Neuronal stem cell (in vitro differentiated cells): ENCODE measurements at regions not wholly inside any gene's neighbourhood (a gene's known extent, or its start where the extent isn't known, plus 50 kb on each side); places are given as distances from the start of the nearest gene placed in this dataset.

Source experiments
- DNase-seq: peaks from one replicate; pipeline ENCODE4 v3.0.0-alpha.2; 2013; ENCODE audit warnings: low spot score
- H2AFZ ChIP-seq: one replicate; pipeline ENCODE4 v1.6.1; 2013; ENCODE audit warnings: mild to moderate bottlenecking, low read length, inconsistent platforms
- H2AK5ac ChIP-seq: 2 replicates; pipeline ENCODE4 v1.6.1; 2013; ENCODE audit warnings: low read depth, mild to moderate bottlenecking, inconsistent platforms, low read length, moderate library complexity, mixed read lengths
- H2BK120ac ChIP-seq: 2 replicates; pipeline ENCODE4 v1.6.1; 2013; ENCODE audit warnings: low read depth, mild to moderate bottlenecking, inconsistent platforms, low read length, moderate library complexity, mixed read lengths
- H2BK12ac ChIP-seq: one replicate; pipeline ENCODE4 v1.6.1; 2013; ENCODE audit warnings: low read length, inconsistent platforms
- H2BK15ac ChIP-seq: 2 replicates; pipeline ENCODE4 v1.6.1; 2013; ENCODE audit warnings: mild to moderate bottlenecking, low read length, inconsistent platforms, mixed read lengths
- H2BK5ac ChIP-seq: one replicate; pipeline ENCODE4 v1.6.1; 2013; ENCODE audit warnings: inconsistent platforms, mild to moderate bottlenecking, low read length, moderate library complexity
- H3K14ac ChIP-seq: one replicate; pipeline ENCODE4 v1.6.1; 2013; ENCODE audit warnings: low read length, inconsistent platforms
- H3K18ac ChIP-seq: 2 replicates; pipeline ENCODE4 v1.6.1; 2013; ENCODE audit warnings: low read length, inconsistent platforms
- H3K23ac ChIP-seq: 2 replicates; pipeline ENCODE4 v1.6.1; 2013; ENCODE audit warnings: low read depth, mild to moderate bottlenecking, mixed read lengths, low read length, inconsistent platforms; ENCODE audit not compliant: poor library complexity
- H3K27ac ChIP-seq: replicated peaks from 3 replicates; pipeline ENCODE4 v1.5.1; 2013; ENCODE audit warnings: low read length, inconsistent platforms
- H3K27me3 ChIP-seq, 3 experiments: 2 replicates each; pipeline ENCODE4 v1.6.1; 2013; ENCODE audit warnings: low read length in 3 of 3, mild to moderate bottlenecking in 2 of 3, inconsistent platforms in 1 of 3, low read depth in 1 of 3, mixed read lengths in 1 of 3, moderate library complexity in 1 of 3; ENCODE audit not compliant: control insufficient read depth in 3 of 3, insufficient read depth in 3 of 3
- H3K36me3 ChIP-seq, 2 donors: replicated peaks in 1 of 2; 2 replicates each; pipeline ENCODE4 v1.6.1; 2013; ENCODE audit warnings: low read length in 2 of 2; ENCODE audit not compliant: control insufficient read depth in 2 of 2, insufficient read depth in 2 of 2
- H3K4ac ChIP-seq: 2 replicates; pipeline ENCODE4 v1.6.1; 2013; ENCODE audit warnings: inconsistent platforms, mild to moderate bottlenecking, low read length, moderate library complexity
- H3K4me1 ChIP-seq, 2 donors: 1 replicate in 1 of 2; 2 replicates in 1 of 2; pipeline ENCODE4 v1.6.1; 2013; ENCODE audit warnings: low read length in 2 of 2, low read depth in 1 of 2; ENCODE audit not compliant: control insufficient read depth in 2 of 2, insufficient read depth in 1 of 2
- H3K4me2 ChIP-seq: one replicate; pipeline ENCODE4 v1.6.1; 2013; ENCODE audit warnings: mild to moderate bottlenecking, low read length, inconsistent platforms; ENCODE audit not compliant: insufficient read depth, poor library complexity, severe bottlenecking
- H3K4me3 ChIP-seq, 2 donors: 2 replicates each; pipeline ENCODE4 v1.5.1; 2013; ENCODE audit warnings: low read length in 2 of 2, mild to moderate bottlenecking in 2 of 2, inconsistent platforms in 1 of 2, moderate library complexity in 1 of 2
- H3K79me1 ChIP-seq: one replicate; pipeline ENCODE4 v1.6.1; 2013; ENCODE audit warnings: low read depth, mild to moderate bottlenecking, inconsistent platforms, low read length, moderate library complexity
- H3K9ac ChIP-seq: one replicate; pipeline ENCODE4 v1.6.1; 2013; ENCODE audit warnings: mild to moderate bottlenecking, low read depth, low read length, inconsistent platforms; ENCODE audit not compliant: poor library complexity
- H3K9me3 ChIP-seq, 2 donors: replicated peaks in 1 of 2; 2 replicates each; pipeline versions ENCODE3 to v1.6.1; 2013; ENCODE audit warnings: low read length in 2 of 2, mild to moderate bottlenecking in 2 of 2, inconsistent platforms in 1 of 2, low read depth in 1 of 2, mixed read lengths in 1 of 2, moderate library complexity in 1 of 2; ENCODE audit not compliant: control insufficient read depth in 2 of 2, insufficient read depth in 1 of 2
- H4K8ac ChIP-seq: one replicate; pipeline ENCODE4 v1.6.1; 2013; ENCODE audit warnings: low read depth, mild to moderate bottlenecking, inconsistent platforms, low read length, moderate library complexity
- H4K91ac ChIP-seq: one replicate; pipeline ENCODE4 v1.6.1; 2013; ENCODE audit warnings: low read length, low read depth, mild to moderate bottlenecking, inconsistent platforms; ENCODE audit not compliant: poor library complexity
- WGBS, 2 donors: extraction: QIAGEN DNeasy Blood & Tissue Kit; methylation state at CpG; one replicate each; pipeline ENCODE4 v1.1.7; 2013; ENCODE audit warnings: missing lambda C conversion rate in 2 of 2, mixed read lengths in 1 of 2; ENCODE audit not compliant: insufficient read length in 2 of 2, insufficient replicate concordance in 1 of 2; ENCODE audit errors: extremely low coverage in 2 of 2; 5-methylcytosine and 5-hydroxymethylcytosine counted together

GRCh38 chr10:81414038-81414437, 461.0 kb upstream of the NRG3 start:
- no peak overlapping the region for H3K27ac ChIP-seq
- H3K4me1 ChIP-seq = no peaks in the 10 kb centered on the region
- H3K9me3 ChIP-seq = no peaks in the 10 kb centered on the region
- H3K4me2 ChIP-seq = no peak overlapping the region
- no peak overlapping the region for H2BK5ac ChIP-seq
- H3K14ac ChIP-seq = no peak overlapping the region
- no peaks in the 10 kb centered on the region for H3K79me1 ChIP-seq
- H3K36me3 ChIP-seq = no peaks in the 10 kb centered on the region
- no peak overlapping the region for H3K18ac ChIP-seq
- H2BK12ac ChIP-seq = no peak overlapping the region
- no peak overlapping the region for H4K8ac ChIP-seq
- no peak overlapping the region for H2AFZ ChIP-seq
- H2BK120ac ChIP-seq = no peak overlapping the region
- no peak for DNase-seq
- no peak overlapping the region for H3K23ac ChIP-seq
- H3K4me3 ChIP-seq = no peak overlapping the region
- H4K91ac ChIP-seq = no peak overlapping the region
- no peak overlapping the region for H3K4ac ChIP-seq
- no peaks in the 10 kb centered on the region for H3K27me3 ChIP-seq
- H2BK15ac ChIP-seq = no peak overlapping the region
- no peak overlapping the region for H2AK5ac ChIP-seq
- WGBS, 2 donors = no CpG with 5 or more reads among the region's 1 CpG
- H3K9ac ChIP-seq = no peak overlapping the region

- no peak overlapping the region for H2AFZ ChIP-seq
- H2BK12ac ChIP-seq = no peak overlapping the region
- no peak overlapping the region for H3K14ac ChIP-seq
- H2BK15ac ChIP-seq = no peak overlapping the region
- H3K36me3 ChIP-seq = no peaks in the 10 kb centered on the region
- H4K91ac ChIP-seq = no peak overlapping the region
- no peaks in the 10 kb centered on the region for H3K9me3 ChIP-seq
- DNase-seq = no peak
- H3K4ac ChIP-seq = no peak overlapping the region
- no peaks in the 10 kb centered on the region for H3K27me3 ChIP-seq
- H3K23ac ChIP-seq = no peak overlapping the region
- no peak overlapping the region for H4K8ac ChIP-seq
- no peak overlapping the region for H3K27ac ChIP-seq
- H3K4me3 ChIP-seq = no peak overlapping the region
- H3K18ac ChIP-seq = no peak overlapping the region
- no peaks in the 10 kb centered on the region for H3K79me1 ChIP-seq
- H3K4me2 ChIP-seq = no peak overlapping the region
- H3K9ac ChIP-seq = no peak overlapping the region
- no peak overlapping the region for H2BK5ac ChIP-seq
- H2BK120ac ChIP-seq = no peak overlapping the region
- H3K4me1 ChIP-seq = no peaks in the 10 kb centered on the region
- H2AK5ac ChIP-seq = no peak overlapping the region
These were observed 448.3 kb upstream of the NRG3 start for GRCh38 chr10:81426722-81427121.

DNA sequence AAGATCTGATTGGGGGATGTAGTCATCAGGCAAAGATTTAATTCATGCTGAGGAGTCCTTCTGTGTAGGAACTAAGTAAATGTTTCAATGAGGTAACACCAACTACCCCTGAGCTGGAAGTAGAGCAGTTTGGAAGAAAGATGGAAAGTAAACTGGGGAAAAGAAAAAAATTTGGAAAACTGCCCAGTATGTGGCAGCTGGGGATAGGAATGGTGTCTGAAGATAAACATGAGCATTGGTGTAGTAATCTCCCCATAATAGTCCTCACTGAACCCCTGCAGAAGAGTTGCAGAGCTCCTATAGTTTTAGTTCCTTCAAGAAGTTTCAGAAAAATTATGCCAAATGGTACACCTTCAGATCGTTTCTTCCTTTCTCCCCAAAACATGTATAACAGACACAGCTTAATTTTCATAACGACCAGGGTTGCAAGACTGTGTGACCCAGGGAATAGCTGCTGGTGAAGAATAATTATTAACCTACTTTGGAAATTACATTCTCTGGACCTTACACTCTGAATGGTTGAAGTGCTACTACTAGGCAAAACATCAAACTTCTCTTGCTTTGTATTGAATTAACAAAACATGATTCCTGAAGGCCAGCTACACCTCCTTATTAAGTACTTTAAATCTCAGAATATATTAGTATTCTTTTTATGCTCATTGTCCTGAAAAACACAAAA, 446.4 kb upstream of the NRG3 start:
- H2AFZ ChIP-seq = no peak overlapping the region
- no peak overlapping the region for H3K9ac ChIP-seq
- WGBS, 2 donors = no CpG with 5 or more reads among the region's 2 CpGs

DNA sequence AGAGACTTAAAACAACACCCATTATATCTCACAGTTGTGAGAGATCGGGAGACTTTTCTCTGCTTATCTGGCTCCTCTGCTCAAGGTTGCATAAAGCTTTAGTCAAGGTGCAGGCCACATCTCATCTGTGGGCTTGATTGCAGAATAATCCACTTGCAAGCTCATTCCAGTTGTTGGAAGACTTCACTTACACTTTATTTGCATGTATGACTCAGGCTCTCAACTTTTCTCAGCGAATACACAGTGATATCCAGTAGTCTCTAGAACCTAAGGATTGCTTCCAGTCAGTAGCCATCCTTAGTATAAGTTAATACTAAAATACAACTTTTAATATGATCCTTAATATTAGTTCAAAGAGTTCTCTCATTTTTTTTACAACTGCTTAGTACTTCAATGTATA, 435.5 kb upstream of the NRG3 start:
- no peak overlapping the region for H2AFZ ChIP-seq
- no peak overlapping the region for H3K9ac ChIP-seq
- no peak overlapping the region for H4K8ac ChIP-seq

More for the DNA sequence above, 446.4 kb upstream of the NRG3 start:
- H3K4me3 ChIP-seq = no peak overlapping the region
- no peak overlapping the region for H3K4me2 ChIP-seq
- H3K18ac ChIP-seq = no peak overlapping the region
- no peak overlapping the region for H2BK5ac ChIP-seq
- no peak overlapping the region for H3K4ac ChIP-seq
- H2AK5ac ChIP-seq = no peak overlapping the region
- no peaks in the 10 kb centered on the region for H3K9me3 ChIP-seq
- H2BK12ac ChIP-seq = no peak overlapping the region
- no peak overlapping the region for H4K8ac ChIP-seq
- H3K23ac ChIP-seq = no peak overlapping the region
- H2BK120ac ChIP-seq = no peak overlapping the region
- no peak overlapping the region for H2BK15ac ChIP-seq
- no peaks in the 10 kb centered on the region for H3K36me3 ChIP-seq
- H3K4me1 ChIP-seq = no peaks in the 10 kb centered on the region
- no peaks in the 10 kb centered on the region for H3K27me3 ChIP-seq
- DNase-seq = no peak
- no peak overlapping the region for H3K14ac ChIP-seq
- no peak overlapping the region for H3K27ac ChIP-seq
- H4K91ac ChIP-seq = no peak overlapping the region
- H3K79me1 ChIP-seq = no peaks in the 10 kb centered on the region

More for the DNA sequence above, 435.5 kb upstream of the NRG3 start:
- Histone ChIP-seq H3K9me3 (no peaks in the 10 kb centered on the region), H2BK5ac (no peak overlapping the region), H4K91ac (no peak overlapping the region), H3K27me3 (no peaks in the 10 kb centered on the region), H2BK12ac (no peak overlapping the region), H3K14ac (no peak overlapping the region), H2BK120ac (no peak overlapping the region), H3K4me1 (no peaks in the 10 kb centered on the region), H3K4me3 (no peak overlapping the region), H3K23ac (no peak overlapping the region), H3K4ac (no peak overlapping the region), H3K79me1 (no peaks in the 10 kb centered on the region), H3K36me3 (no peaks in the 10 kb centered on the region), H2BK15ac (no peak overlapping the region), H3K27ac (no peak overlapping the region), H3K4me2 (no peak overlapping the region), H3K18ac (no peak overlapping the region), H2AK5ac (no peak overlapping the region)
- DNase-seq = no peak
- WGBS, 2 donors = no CpG with 5 or more reads among the region's 2 CpGs
